Neural cell (in vitro differentiated cells): ENCODE measurements at regions not wholly inside any gene's neighbourhood (a gene's known extent, or its start where the extent isn't known, plus 50 kb on each side); places are given as distances from the start of the nearest gene placed in this dataset.

Source experiments
- CTCF ChIP-seq: fragments of 450-650 bp; IDR thresholded peaks from 2 replicates; pipeline ENCODE4 v1.5.1; 2014; ENCODE audit warnings: antibody characterized with exemption, mild to moderate bottlenecking, moderate library complexity; ENCODE audit not compliant: poor library complexity, severe bottlenecking
- POLR2AphosphoS5 ChIP-seq: IDR thresholded peaks from 2 replicates; pipeline ENCODE4 v1.6.1; 2012

GRCh38 chr7:110356438-110356837 lies 734.5 kb upstream of the LRRN3 start:
- TF ChIP-seq CTCF (no peak), POLR2AphosphoS5 (no peak)
